GM19467 (cell line): ENCODE measurements at regions not wholly inside any gene's neighbourhood (a gene's known extent, or its start where the extent isn't known, plus 50 kb on each side); places are given as distances from the start of the nearest gene placed in this dataset.

ENCODE experiments used
- ATAC-seq: cut with Tn5 transposase; IDR thresholded peaks from one replicate; pipeline ENCODE4 v1.9.1; 2021; ENCODE audit warnings: mild to moderate bottlenecking, moderate library complexity; ENCODE audit not compliant: unreplicated experiment

DNA sequence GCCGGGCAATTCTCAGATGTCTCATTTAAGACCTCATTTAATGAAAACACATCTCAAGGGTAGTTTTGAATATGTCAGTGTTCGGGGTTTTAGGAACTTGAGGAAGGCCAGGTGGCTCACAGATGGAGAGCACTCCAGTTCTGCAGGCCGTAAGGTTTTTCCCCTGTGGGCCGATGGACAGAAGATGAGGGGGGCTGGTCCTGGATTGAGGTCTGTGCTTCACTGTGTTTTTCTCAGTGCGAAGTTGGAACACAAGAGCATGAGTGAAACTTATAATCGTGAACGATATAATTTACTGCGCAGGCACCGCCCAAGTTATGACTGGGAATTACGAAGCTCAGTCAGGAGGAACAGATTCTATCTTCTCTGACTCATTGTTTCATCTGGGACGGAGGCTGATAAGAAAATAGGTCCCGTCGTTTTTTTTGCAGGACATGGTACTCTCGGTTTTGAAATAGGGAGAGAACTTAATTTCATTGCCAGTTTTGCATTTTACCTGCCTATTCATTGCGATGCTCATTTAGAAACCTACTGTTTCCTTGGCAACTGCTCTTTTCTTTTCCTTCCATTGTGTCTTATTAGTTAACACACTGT is 591.0 kb upstream of the PFKP start:
- no peak for ATAC-seq

DNA sequence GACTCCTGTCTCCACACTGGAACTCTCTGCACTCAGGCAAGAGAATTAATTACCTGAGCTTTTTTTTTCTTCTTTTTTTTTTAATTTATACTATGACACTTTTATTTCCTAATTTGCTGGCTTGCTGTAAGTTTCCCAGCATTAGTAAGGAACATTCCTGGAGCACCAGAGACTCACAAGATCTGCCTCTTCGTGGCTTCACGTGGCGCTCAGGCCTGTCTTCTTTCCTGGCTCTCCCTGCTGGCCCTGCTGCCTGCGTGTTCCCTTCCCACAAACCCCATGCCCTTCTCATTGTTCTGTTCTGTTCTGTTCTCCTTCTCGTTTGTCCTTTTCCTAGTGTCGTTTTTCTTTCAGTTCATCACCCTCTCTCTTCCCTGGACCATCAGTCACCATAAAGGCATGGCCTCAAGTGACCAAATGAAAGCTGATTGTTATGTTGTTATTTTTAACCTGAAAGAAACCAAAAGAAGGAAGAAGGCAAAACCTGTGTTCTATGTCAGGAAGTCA is 591.6 kb upstream of the PFKP start:
- ATAC-seq, result no peak

- no peak for ATAC-seq
Observed at GRCh38 chr10:2471811-2472210, 595.5 kb upstream of the PFKP start.

- no peak for ATAC-seq
Observed at GRCh38 chr10:2469802-2470201, 597.5 kb upstream of the PFKP start.

DNA sequence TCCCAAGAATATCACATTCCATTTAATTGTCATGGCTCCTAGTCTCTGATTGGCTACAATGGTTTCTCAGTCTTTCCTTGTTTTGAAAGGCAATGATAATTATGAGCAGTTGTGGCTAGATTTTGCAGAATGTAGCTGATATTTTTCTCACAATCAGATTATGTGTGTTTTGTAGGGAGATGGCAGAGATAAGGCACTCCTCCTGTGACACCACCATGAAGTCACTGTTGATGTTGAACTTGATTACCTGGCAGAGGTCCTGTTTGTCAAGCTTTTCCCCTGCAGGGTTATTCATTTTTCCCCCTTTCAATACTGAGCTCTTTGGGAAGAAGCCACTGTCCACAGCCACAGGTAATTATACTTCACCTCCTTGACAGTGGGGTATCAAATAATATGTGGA is 602.9 kb upstream of the PFKP start:
- ATAC-seq, result no peak

DNA sequence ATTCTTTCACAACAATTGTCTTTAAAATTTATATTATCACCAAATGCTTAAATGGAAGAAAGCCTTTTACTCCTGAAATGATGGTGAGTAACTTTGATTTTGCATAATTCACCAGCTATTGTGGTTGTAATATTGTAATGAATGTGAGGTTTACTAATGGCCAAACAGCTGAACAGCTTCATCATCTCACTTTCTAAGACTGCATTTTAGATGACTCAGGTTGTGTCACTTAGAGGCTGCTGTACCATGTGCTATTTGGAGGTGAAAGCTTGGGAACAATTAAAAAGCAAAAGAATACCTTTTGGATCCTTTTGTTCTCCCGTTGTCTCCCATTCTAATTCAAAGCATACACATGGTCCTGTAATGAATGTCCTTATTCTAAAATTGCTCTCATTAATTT is 604.0 kb upstream of the PFKP start:
- no peak for ATAC-seq

GRCh38 chr10:2462581-2462980 is 604.8 kb upstream of the PFKP start:
- ATAC-seq, result no peak

GRCh38 chr10:2460812-2461211 is 606.5 kb upstream of the PFKP start:
- no peak for ATAC-seq

GRCh38 chr10:2459713-2460112 is 607.6 kb upstream of the PFKP start:
- no peak for ATAC-seq

GRCh38 chr10:2456834-2457233 is 610.5 kb upstream of the PFKP start:
- ATAC-seq, result no peak

DNA sequence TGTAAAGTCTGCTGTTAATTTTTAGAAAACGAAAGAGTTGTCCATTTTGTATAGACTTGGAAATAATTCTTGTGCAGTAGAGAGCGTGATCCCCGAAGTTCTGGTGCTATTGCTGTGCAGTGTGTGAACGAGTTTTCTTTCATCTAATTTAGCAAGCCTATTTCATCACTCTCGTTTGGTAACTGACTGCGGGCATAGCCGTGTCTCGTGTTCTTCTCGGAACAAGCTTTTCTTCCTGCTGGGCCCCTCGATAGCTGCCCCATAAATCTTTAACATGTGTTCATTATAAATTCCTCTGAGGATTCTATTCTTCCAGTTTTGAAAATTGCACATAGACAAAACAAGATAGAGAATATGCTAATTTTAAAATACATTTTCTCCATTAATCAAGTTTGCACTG is 622.0 kb upstream of the PFKP start:
- no peak for ATAC-seq

DNA sequence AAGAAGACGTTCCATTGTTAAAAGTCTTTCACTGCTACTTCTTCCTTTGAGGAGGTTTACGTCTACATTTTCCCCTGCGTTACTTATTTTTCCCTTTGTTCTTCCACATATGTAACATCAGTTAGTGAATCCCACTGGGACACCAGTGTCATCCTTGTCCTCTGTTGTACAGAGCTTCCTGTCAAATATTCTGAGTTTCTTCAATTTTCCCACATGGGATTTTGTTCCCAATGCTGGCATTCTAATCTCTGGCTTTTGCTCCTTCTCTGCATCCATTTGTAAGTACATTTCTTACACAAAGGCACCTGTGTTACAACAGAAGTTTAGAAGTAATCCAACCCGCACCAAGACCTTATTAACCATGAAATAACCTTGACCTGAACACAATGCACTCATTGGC is 627.4 kb upstream of the PFKP start:
- ATAC-seq, result no peak

DNA sequence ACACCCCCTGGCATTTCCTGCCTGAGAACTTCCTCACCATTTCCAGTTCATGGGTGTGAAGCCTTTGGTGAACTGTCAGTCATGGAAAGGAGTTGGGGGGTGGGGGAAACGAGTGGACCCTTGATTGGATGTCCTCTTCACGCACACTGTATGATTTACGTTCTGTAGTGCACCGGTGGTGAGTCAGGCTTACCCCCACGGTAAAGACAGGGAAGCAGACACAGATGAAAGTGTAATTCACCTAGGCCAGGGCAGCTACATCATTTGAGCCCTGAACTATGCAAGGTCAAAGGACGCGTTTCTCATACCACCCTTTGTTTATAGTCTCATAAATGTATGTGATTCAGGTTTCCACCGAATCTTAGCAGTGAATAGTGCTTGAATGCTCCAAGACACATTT is 628.3 kb upstream of the PFKP start:
- no peak for ATAC-seq

GRCh38 chr10:2438248-2438939 is 629.0 kb upstream of the PFKP start:
- ATAC-seq, result no peak

GRCh38 chr10:2436933-2437332 is 630.4 kb upstream of the PFKP start:
- ATAC-seq, result no peak

- ATAC-seq, result no peak
Observed at GRCh38 chr10:2431961-2432360, 635.4 kb upstream of the PFKP start.

DNA sequence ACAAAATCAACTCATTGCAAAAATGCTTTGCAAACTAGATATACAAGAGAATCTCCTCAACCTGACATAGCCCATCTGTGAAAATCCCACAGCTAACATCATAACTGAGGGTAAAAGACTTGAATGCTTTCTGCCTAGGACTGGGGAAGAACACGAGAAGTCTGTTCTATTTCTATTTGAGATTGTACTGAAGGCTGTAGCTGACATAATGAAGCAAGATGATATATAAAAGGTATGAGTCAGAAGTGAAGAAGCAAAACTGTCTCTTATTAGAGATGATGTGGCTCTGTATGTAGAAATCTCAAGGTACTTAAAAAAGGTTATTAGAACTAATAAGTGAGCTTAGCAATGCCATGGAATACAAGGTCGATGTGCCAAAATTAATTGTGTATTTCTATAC is 639.9 kb upstream of the PFKP start:
- no peak for ATAC-seq

GRCh38 chr10:2425320-2425719 is 642.0 kb upstream of the PFKP start:
- no peak for ATAC-seq

DNA sequence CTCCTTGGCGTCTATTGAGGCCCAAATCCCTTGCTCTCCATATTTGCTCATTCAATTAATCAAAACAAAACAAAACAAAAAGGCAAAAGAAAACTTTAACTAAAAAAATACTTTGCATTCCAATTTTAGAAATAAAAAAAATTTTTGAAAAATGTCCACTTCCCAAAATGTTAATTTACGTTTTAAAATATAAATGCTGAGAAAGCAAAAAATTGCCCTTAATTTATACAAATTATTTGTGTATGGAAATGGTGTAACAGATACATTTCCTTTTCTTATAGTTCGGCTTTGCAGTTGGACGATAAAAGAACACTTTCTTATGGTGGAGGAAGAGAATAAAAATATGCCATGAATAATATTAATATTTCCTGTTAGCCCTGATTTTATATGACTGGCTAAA is 652.8 kb upstream of the PFKP start:
- no peak for ATAC-seq

DNA sequence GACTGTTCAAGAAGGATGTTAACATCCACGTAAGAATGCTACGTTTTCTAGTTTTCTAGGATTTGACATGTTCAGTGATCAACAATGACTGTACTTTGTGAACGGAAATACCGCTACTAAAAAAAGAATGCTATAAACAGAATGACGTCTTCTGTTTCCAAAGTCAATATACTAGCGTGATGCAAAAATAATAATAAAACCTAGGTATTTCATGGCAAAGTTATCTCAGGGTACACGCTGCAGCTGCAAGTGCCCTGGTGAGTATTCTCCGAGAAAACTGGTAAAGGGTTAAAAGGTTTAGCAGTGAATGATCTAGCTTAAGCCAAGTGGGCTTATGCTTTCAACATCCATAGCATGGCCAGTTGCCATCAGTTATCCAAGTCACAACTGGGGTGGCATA is 653.3 kb upstream of the PFKP start:
- no peak for ATAC-seq

- ATAC-seq, result no peak
Observed at GRCh38 chr10:2410049-2410448, 657.3 kb upstream of the PFKP start.

GRCh38 chr10:2401459-2401858 is 664.1 kb upstream of the ADARB2 start:
- no peak for ATAC-seq

- ATAC-seq, result no peak
Observed at GRCh38 chr10:2399482-2399881, 662.2 kb upstream of the ADARB2 start.
